Astrocyte (in vitro differentiated cells and primary cell): ENCODE measurements at regions not wholly inside any gene's neighbourhood (a gene's known extent, or its start where the extent isn't known, plus 50 kb on each side); places are given as distances from the start of the nearest gene placed in this dataset.
A peak's percentile ranks its signal among the peaks of the same experiment; 100 is the strongest.

Experiments used
- DNase-seq: peaks from one replicate; pipeline ENCODE4 v3.0.0-alpha.2; 2010; ENCODE audit warnings: low read depth
- FAIRE-seq: peaks from 2 replicates; lab custom pipeline; 2011; peaks lifted over from hg19 to GRCh38; lab: Jason Lieb, UNC
- H2AFZ ChIP-seq: 2 replicates; pipeline ENCODE4 v1.6.0; 2012; ENCODE audit warnings: low read depth, low read length, inconsistent platforms
- H3K27ac ChIP-seq: 2 replicates; pipeline ENCODE4 v1.5.1; 2011; ENCODE audit warnings: low read depth, low read length, inconsistent platforms
- H3K27me3 ChIP-seq: 2 replicates; pipeline ENCODE4 v1.6.0; 2011; ENCODE audit warnings: low read length, inconsistent platforms; ENCODE audit not compliant: insufficient read depth
- H3K36me3 ChIP-seq: 2 replicates; pipeline ENCODE4 v1.5.1; 2011; ENCODE audit warnings: low read length, inconsistent platforms; ENCODE audit not compliant: insufficient read depth
- H3K4me1 ChIP-seq: 2 replicates; pipeline ENCODE4 v1.5.1; 2011; ENCODE audit warnings: low read length, inconsistent platforms; ENCODE audit not compliant: insufficient read depth
- H3K4me2 ChIP-seq: 2 replicates; pipeline ENCODE4 v1.6.0; 2012; ENCODE audit warnings: low read length, inconsistent platforms
- H3K4me3 ChIP-seq: 2 replicates; pipeline ENCODE4 v1.5.1; 2011; ENCODE audit warnings: low read depth, mild to moderate bottlenecking, low read length, inconsistent platforms; ENCODE audit not compliant: insufficient read depth
- H3K79me2 ChIP-seq: 2 replicates; pipeline ENCODE4 v1.6.0; 2012; ENCODE audit warnings: mild to moderate bottlenecking, low read length, inconsistent platforms; ENCODE audit not compliant: insufficient read depth
- H3K9ac ChIP-seq: 2 replicates; pipeline ENCODE4 v1.6.0; 2012; ENCODE audit warnings: mild to moderate bottlenecking, low read length, inconsistent platforms
- H3K9me3 ChIP-seq: 2 replicates; pipeline ENCODE4 v1.5.1; 2012; ENCODE audit warnings: low read depth, mild to moderate bottlenecking, low read length, inconsistent platforms; ENCODE audit not compliant: insufficient read depth
- H4K20me1 ChIP-seq: 2 replicates; pipeline ENCODE4 v1.6.0; 2012; ENCODE audit warnings: low read length, inconsistent platforms; ENCODE audit not compliant: insufficient read depth
- H3K27ac Mint-ChIP-seq: one replicate; pipeline ENCODE4 v1.8.0; 2021; ENCODE audit warnings: mild to moderate bottlenecking, mixed read lengths; ENCODE audit not compliant: unreplicated experiment
- H3K27me3 Mint-ChIP-seq: one replicate; pipeline ENCODE4 v1.8.0; 2021; ENCODE audit warnings: low read depth, mixed read lengths; ENCODE audit not compliant: unreplicated experiment
- H3K36me3 Mint-ChIP-seq: one replicate; pipeline ENCODE4 v1.8.0; 2021; ENCODE audit warnings: low read depth, mixed read lengths; ENCODE audit not compliant: unreplicated experiment
- H3K4me1 Mint-ChIP-seq: one replicate; pipeline ENCODE4 v1.8.0; 2021; ENCODE audit warnings: low read depth, mixed read lengths; ENCODE audit not compliant: unreplicated experiment
- H3K4me3 Mint-ChIP-seq: one replicate; pipeline ENCODE4 v1.8.0; 2021; ENCODE audit warnings: mild to moderate bottlenecking, moderate library complexity, mixed read lengths; ENCODE audit not compliant: unreplicated experiment
- H3K9me3 Mint-ChIP-seq: one replicate; pipeline ENCODE4 v1.8.0; 2021; ENCODE audit warnings: mild to moderate bottlenecking, mixed read lengths; ENCODE audit not compliant: unreplicated experiment
- EZH2 ChIP-seq: IDR thresholded peaks from 2 replicates; pipeline ENCODE4 v1.6.1; 2012; ENCODE audit warnings: mild to moderate bottlenecking, low read length, inconsistent platforms; ENCODE audit not compliant: insufficient read depth
- TF ChIP-seq, protein P1 (sequence below): IDR thresholded peaks from 2 replicates; pipeline ENCODE4 v1.5.1; 2011; ENCODE audit warnings: low read depth, mild to moderate bottlenecking, inconsistent platforms, low read length, moderate library complexity; ENCODE audit not compliant: insufficient read depth

DNA sequence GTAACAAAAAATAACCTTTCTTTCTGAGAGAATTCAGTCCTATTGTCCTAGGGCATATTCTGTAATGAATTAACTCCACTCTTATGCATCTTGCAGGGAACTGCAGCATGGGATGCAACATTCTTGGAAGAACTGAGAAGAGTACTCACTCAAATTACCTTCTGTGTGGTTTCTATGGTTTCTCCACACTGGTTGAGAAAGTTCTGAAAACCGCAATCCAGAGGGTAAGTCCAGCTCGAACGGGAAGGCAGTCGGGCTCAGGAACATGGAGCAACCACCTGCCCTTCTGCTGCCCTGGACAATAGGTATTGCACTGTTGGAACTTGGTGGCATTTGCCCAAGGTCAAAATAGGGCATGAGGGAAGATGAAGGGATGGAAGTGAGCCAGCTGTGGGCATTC is 59.6 kb upstream of the CDK13 start:
- Histone ChIP-seq H3K4me2 (no peak overlapping the region), H3K27me3 (peaks cover 13% of the 10 kb centered on the region), H4K20me1 (no peaks in the 10 kb centered on the region), H3K27ac (no peak overlapping the region), H3K4me3 (no peak overlapping the region), H3K9ac (no peak overlapping the region), H3K79me2 (no peaks in the 10 kb centered on the region), H3K36me3 (no peaks in the 10 kb centered on the region), H3K9me3 (no peaks in the 10 kb centered on the region), H2AFZ (no peak overlapping the region), H3K4me1 (no peaks in the 10 kb centered on the region)
- DNase-seq (peak; percentile 16), FAIRE-seq (no peak)
- Mint-ChIP-seq H3K9me3 (peaks cover 2% of the 10 kb centered on the region), H3K4me1 (no peaks in the 10 kb centered on the region), H3K36me3 (no peaks in the 10 kb centered on the region), H3K27ac (no peak overlapping the region), H3K27me3 (peaks cover 17% of the 10 kb centered on the region), H3K4me3 (no peak overlapping the region)
- TF ChIP-seq, protein P1, sequence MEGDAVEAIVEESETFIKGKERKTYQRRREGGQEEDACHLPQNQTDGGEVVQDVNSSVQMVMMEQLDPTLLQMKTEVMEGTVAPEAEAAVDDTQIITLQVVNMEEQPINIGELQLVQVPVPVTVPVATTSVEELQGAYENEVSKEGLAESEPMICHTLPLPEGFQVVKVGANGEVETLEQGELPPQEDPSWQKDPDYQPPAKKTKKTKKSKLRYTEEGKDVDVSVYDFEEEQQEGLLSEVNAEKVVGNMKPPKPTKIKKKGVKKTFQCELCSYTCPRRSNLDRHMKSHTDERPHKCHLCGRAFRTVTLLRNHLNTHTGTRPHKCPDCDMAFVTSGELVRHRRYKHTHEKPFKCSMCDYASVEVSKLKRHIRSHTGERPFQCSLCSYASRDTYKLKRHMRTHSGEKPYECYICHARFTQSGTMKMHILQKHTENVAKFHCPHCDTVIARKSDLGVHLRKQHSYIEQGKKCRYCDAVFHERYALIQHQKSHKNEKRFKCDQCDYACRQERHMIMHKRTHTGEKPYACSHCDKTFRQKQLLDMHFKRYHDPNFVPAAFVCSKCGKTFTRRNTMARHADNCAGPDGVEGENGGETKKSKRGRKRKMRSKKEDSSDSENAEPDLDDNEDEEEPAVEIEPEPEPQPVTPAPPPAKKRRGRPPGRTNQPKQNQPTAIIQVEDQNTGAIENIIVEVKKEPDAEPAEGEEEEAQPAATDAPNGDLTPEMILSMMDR: no peak
- TF ChIP-seq EZH2: no peak

GRCh38 chr7:39891894-39892293 is 58.2 kb upstream of the CDK13 start:
- no peak for DNase-seq

GRCh38 chr7:39892361-39892760 is 57.7 kb upstream of the CDK13 start:
- H2AFZ ChIP-seq: no peak overlapping the region
- no peak for TF ChIP-seq EZH2
- TF ChIP-seq, protein P1: no peak
- Mint-ChIP-seq H3K9me3 (peaks cover 2% of the 10 kb centered on the region), H3K36me3 (no peaks in the 10 kb centered on the region), H3K4me3 (no peak overlapping the region), H3K27ac (no peak overlapping the region), H3K4me1 (no peaks in the 10 kb centered on the region), H3K27me3 (peaks cover 17% of the 10 kb centered on the region)
- FAIRE-seq (no peak), DNase-seq (no peak)
- H3K27ac ChIP-seq: no peak overlapping the region
- peaks cover 15% of the 10 kb centered on the region for H3K27me3 ChIP-seq
- H3K4me2 ChIP-seq: no peak overlapping the region
- no peaks in the 10 kb centered on the region for H3K36me3 ChIP-seq
- H3K79me2 ChIP-seq: no peaks in the 10 kb centered on the region
- H4K20me1 ChIP-seq: no peaks in the 10 kb centered on the region
- H3K9me3 ChIP-seq: no peaks in the 10 kb centered on the region
- H3K9ac ChIP-seq: no peak overlapping the region
- no peak overlapping the region for H3K4me3 ChIP-seq
- no peaks in the 10 kb centered on the region for H3K4me1 ChIP-seq

More at GRCh38 chr7:39891894-39892293, 58.2 kb upstream of the CDK13 start:
- no peak for FAIRE-seq
- no peaks in the 10 kb centered on the region for H3K4me1 Mint-ChIP-seq
- no peak overlapping the region for H3K27ac Mint-ChIP-seq
- H3K9me3 ChIP-seq: no peaks in the 10 kb centered on the region
- no peak overlapping the region for H3K27ac ChIP-seq
- no peak overlapping the region for H3K4me2 ChIP-seq
- peaks cover 17% of the 10 kb centered on the region for H3K27me3 Mint-ChIP-seq
- no peak overlapping the region for H3K4me3 Mint-ChIP-seq
- no peak overlapping the region for H3K4me3 ChIP-seq
- no peaks in the 10 kb centered on the region for H3K79me2 ChIP-seq
- no peaks in the 10 kb centered on the region for H4K20me1 ChIP-seq
- TF ChIP-seq EZH2: no peak
- TF ChIP-seq, protein P1: no peak
- H3K9ac ChIP-seq: no peak overlapping the region
- no peaks in the 10 kb centered on the region for H3K4me1 ChIP-seq
- H3K9me3 Mint-ChIP-seq: peaks cover 2% of the 10 kb centered on the region
- H3K36me3 ChIP-seq: no peaks in the 10 kb centered on the region
- no peak overlapping the region for H2AFZ ChIP-seq
- H3K27me3 ChIP-seq: peaks cover 15% of the 10 kb centered on the region
- H3K36me3 Mint-ChIP-seq: no peaks in the 10 kb centered on the region
